CD4-positive, alpha-beta T cell treated with Interleukin-4 for 1 hour (primary cell): ENCODE measurements at regions not wholly inside any gene's neighbourhood (a gene's known extent, or its start where the extent isn't known, plus 50 kb on each side); places are given as distances from the start of the nearest gene placed in this dataset.

Source experiments
- DNase-seq, 2 donors: peaks; one replicate each; pipeline ENCODE4 v3.0.0-alpha.2; 2020 to 2022

DNA sequence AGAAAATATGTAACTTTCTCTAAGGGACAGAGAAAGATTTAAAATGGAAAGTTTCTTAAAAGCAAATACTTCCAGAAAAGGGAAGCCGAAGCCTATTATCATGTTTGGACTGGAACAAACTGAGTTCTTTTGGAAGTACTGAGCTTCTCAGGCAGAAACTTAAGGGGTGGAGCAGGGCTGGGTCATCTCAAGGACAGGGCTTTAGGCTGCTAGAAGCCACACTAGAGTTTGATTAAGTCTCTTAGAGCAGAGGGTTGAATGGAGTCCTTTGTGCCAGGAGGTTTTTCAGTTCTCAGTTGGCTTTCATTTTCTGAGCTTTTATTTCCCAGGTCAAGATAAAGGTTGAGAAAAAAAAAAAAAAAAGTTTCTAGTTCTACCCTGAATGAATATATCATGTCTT, 432.7 kb downstream of the SLITRK5 start:
- DNase-seq: no peak

DNA sequence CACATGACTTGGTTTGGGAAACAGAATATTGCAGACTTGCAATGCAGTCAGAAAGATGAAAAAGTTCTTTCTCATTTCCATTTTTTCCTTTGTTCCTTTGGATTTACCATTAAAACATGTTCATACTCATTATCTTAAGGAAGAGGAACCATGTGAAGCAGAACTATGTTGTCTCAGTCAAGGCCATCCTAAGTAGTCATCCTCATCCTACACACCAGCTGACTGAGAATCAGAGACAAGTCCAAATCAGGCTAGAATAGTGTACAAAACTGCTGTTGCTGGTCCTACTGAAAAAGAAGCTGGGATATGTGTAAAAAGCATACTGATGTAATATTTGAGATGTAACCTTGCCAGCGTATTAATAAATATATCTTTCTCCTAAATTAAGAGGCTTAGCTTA, 433.4 kb downstream of the SLITRK5 start:
- no peak for DNase-seq

DNA sequence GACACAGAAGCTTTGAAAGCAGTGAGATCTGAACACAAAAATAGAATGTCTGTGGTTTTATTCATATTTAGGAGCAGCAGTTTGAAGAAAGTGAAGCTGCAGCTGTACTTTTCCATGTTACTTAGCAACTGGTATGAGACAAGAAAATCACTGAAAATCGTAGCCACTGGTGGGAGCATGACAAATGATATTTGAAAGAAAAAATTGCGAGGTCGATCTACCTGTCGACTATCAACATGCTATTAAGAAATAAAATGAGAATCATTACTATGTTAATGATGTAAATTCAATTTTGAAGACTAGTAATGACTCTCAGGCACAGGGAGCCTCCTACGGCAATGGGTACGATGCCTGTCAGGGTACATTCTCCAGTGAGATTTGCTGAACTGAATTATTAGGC, 436.4 kb downstream of the SLITRK5 start:
- no peak for DNase-seq

DNA sequence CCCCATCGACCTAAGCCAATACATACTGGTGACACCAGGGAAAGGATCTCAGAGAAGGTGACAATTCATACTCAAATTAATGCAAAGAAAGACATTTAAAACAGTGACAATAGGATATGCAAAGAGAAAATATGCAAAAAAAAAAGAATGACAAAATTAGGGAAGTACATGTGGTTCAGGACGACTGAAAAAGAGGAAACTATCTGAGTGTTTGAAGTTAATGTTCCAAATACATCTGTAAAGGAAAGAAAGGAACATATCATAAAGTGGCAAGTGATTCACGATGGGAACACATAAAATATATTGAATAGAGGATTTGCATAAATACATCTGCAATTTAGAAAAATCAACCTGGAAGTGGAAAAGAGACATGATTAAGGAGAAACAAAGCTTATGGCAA, 441.4 kb downstream of the SLITRK5 start:
- no peak for DNase-seq

DNA sequence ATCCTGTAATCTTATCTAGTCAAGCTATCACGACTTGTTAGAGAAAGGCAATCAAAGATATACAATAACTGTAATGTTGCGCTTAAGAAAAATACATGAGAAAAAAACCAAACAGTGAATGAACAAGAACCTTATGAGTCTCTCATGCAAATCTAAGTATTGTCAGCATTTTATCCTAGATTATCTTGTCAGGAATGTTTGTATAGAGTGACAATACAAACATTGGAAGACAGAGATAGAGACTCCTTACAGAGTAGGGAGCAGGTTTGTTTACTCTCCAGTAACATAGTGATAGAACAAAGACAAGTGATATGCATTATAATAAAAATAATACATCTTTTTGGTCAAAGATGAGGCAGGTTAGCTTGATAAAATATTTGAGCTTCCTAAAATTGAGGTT, 444.8 kb downstream of the SLITRK5 start:
- DNase-seq: no peak

DNA sequence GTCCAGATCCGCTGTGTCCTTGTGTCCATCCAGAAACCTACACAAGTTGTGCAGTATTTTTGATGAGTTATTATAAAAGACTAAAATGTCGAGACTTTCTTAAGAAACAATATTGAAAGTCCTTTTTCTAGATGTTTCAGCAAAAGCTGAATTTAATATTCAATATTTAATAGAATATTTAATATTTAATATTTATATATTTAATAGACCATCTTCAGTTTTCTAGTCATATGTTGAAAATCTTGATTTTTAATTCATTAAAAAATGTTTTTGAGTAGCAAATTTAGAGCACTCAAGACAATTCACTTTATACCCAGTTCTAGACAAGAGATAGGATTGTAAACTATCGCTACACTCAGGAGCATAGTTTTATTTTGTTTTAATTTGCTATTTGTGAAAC, 447.8 kb downstream of the SLITRK5 start:
- DNase-seq: no peak

DNA sequence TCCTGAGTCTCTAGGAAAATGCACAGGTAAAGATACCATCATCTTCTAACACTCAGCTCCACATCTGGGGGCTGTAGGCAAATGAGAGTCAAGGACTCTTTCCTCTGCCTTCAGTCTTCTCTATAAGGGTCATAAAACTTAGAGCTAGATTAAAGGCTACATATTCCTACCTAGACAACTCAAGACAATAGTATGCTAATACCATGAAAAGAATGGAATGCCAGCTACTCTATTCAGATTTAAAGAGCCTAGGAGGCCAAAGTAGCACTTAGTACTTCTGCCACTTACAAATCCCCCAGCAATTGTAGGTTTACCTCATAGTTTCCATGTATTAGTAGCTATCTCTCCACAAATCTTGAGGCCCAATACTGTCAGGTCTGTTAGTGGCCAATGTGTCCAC, 453.0 kb downstream of the SLITRK5 start:
- no peak for DNase-seq

DNA sequence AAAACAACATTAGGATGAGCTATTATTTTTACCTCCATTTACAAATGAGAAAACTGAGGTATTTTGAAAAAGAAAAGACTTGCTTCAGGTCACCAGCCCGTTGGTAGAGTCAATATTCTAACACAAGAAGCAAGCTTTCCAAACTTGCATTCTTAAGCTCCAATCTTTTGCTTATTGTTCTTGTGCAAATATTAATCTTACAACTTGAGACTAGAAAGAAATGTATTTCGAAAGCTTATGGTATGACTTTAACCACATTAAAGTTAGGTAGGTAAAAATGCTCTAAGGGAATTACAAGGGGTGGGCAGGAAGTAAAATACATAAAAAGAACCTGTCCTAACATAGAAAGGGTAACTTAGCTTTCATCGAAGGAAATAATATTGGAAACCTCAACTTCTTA, 453.9 kb downstream of the SLITRK5 start:
- DNase-seq: no peak

DNA sequence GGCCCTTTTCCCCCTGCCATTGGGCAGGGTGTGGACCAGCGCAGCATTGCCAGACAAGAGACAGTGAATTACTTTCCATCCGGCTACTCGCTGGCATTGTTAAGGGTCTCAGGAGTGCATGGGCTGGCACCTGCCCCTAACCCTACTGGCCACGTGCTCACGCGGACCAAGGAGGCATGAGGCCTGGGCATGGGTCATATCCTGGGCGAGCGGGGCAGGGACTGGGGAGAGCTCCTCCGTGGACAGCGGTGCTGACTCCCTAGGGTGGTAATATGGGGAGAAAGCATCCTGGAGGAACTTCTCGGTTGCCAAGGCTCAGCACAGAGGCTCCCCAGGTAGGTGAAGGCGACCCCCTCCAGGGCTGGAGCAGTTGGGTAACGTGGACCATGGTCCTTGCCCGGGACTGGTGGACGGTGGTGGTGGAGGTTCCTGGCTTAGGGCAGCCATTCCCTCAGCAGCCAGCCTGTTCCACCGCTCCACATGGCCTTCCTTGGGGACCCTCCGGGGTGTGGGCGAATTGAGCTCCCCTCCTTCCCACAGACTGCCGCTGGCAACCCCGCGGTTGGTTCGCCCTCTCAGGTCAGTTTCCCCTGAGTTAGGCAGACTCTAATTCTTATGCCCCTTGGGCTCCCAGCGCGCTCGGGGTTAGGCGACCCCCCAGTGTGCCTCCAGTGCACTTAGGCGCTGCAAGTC, 465.1 kb downstream of the SLITRK5 start:
- no peak for DNase-seq

DNA sequence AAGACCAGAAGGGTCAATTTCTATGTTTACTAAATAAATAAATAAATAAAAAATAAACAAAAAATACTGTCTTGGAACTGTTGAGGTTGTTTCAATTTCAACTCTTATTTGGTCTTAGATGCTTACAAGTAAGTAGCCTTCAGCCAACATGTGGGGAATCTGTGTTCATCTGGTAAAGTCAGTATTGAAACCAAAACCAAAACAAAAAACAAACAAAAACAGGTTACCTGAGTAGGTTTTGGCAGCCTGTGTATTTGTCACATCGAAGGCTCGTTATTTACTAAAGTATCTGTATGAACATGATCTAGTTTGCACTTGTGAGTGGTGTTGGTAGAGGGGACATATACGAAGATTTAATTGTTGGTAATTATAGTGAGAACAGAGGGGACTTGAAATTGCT, 471.5 kb downstream of the SLITRK5 start:
- DNase-seq: no peak

DNA sequence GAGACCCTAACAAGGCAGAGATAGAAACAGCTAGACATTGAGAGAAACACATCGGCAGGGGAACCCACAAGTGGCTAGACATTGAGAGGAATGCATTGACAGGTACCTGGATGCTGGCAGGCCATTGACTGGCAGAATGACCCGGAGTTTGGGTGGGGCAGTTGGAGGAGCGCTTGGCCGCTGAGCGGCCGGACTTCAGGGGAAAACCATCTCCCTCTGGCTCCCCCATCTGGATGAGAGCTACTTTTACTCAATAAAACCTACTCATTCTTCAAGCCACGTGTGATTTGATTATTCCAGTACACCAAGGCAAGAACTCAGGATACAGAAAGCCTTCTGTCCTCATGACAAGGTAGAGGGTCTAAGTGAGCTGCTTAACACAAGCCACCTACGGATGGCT, 473.4 kb downstream of the SLITRK5 start:
- no peak for DNase-seq

DNA sequence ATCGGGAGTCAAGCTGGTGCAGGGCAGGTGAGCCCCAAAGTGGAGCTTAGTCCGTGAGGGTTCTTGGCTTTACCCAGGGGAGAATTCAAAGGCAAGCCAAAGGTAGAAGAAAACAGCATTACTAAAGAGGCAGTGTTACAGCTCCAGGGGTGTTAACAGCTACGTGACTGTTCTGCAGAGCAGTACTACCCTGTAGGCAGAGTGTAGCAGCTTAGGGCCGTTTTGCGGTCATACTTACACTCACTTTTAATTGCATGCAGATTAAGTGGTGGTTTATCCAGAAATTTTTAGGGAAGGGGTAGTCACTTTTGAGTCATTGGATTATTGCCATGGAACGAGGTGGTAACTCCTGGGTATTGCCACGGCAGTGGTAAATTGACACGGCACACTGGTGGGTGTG, 482.2 kb downstream of the SLITRK5 start:
- no peak for DNase-seq

DNA sequence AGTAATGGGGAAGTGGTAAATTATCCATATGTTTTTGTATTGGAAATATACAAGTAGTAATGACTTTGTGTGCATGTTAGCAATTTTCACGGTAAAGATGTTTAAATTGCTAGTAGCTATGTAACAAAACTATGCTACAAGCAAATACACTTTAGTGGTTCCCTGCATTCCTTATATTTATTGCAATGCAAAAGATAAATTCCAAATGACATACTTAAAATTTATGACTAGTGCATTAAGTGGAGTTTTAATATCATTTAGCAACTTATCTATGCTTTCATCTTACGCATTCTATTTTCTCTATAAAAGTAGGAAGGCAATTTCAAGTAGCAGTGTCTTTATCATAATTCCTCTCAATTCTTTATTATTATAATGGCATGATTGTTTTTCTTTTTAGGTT, 482.8 kb downstream of the SLITRK5 start:
- no peak for DNase-seq

DNA sequence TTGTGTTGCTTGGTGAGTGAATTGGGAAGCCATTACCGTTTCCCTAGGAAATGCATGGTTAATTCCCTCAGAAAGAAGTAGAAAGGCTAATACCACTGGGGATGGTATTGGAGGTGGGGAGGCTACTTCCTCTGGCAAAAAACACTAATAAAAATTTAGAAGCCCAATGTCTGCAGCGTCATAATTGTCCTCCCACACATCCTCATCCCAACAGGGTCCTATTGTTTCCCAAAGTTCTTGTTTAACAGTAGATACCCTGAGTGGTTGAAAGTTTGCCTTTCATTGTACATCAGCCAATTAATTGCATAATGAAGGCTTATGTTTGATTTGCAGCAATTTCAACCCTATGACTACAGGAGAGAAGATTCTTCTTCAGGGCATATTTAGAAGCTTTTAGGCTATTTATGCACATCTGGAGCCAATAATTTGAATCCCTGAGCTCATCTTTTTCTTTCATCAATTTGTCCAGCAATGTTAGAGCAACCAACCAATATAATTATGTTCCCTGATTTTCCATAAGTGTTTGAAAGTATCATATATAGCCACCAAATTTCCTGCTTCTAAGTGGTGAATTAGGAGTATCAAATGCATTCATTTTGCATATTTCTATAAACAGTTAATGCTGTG, 491.0 kb downstream of the SLITRK5 start:
- DNase-seq: no peak

DNA sequence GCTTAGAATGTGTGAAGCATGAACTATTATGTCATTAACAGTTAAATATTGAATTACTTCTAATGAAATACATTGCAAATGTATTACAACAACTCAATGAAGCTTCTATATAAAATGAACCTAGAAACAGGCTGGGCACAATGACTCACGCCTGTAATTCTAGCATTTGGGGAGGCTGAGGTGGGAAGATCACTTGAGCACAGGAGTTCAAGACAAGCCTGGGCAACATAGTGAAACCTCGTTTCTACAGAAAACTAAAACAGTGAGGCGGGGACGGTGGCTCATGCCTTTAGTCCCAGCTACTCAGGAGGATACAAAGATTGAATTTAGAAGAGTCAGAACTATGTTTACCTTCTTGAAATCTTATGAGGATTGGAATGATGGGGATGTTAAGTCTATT, 505.1 kb downstream of the SLITRK5 start:
- no peak for DNase-seq

DNA sequence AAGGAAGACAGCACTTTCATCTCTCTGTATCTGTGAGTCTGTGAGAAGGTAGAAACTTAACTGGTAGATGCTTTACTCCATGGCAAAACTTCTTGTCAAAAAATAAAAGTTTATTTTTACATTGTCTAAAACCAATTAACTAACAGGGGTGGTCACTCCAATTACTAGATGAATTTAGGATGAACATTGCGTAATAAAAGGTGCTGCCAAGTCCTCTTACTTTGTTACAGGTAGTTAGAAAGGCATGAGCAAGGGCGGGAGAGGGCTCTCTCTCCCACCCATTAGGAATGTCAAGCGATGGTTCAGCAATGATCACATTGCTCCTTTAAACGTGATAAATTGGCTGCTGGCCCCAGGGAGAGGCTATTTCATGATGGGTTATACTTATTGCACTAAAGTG, 512.3 kb downstream of the SLITRK5 start:
- no peak for DNase-seq

DNA sequence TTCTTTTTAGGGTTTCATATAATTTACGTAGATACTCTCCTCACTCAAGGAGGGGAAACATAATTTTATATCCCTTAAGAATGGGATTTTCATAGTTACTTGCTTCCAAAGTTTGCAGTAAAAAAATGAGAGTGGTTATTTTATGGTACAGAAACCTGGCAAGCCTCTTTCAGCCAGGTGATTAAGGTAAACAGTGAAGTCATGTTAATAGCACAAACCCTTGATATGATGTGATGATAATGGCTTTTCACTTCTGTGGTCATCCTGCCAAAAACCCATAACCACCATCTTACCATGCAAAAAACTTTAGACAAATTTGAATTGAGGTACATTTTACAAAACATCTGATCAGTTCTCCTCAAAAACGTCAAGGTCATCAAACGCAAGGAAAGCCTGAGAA, 517.8 kb downstream of the SLITRK5 start:
- no peak for DNase-seq

DNA sequence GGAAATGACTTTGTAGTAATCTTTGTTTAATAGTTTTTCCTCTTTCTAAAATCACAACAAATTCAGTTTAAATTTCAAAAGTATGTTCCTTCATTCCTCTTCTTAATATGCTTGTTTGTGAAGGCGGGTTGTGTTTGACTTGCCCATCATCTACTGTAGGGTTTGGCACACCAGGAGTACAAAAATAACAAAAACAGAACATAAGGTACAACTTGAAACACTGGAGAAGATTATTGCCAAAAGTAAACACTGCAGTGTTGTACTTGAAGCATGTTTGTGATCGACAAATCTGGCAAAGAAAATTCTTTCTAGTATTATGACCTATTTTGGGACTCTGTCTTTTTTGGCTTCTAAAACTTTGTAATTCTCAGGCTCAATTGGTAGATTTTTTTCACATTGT, 518.6 kb downstream of the SLITRK5 start:
- no peak for DNase-seq

DNA sequence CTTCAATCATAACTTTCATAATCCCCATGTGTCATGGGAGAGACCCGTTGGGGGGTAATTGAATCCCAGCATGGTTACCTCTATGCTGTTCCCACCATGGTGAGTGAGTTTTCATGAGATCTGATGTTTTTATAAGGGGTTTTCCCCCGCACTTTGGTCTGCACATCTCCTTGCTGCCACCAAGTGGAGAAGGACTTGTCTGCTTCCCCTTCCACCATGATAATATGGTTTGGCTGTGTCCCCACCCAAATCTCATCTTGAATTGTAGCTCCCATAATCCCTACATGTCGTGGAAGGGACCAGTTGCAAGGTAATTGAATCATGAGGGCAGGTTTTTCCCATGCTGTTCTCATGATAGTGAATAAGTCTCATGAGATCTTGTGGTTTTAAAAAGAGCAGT, 524.9 kb downstream of the SLITRK5 start:
- no peak for DNase-seq

DNA sequence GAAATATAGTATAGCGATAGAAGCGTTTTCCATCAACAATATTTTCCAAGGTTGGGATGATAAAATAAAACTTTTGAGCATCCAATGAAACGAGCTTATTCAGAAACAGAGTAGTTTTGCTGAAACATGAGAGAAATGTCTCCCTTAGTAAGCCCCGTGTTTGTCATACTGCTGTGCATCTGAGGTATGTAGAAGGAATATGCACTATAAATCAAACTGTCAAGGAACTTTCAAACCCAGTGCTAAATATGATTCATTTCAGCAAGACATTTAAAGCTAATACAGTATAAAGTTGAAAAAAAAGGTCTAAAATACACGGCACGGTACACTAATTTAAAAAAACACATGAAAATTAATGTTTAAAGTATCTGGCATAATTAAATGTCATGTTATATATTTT, 546.2 kb downstream of the SLITRK5 start:
- DNase-seq: no peak

DNA sequence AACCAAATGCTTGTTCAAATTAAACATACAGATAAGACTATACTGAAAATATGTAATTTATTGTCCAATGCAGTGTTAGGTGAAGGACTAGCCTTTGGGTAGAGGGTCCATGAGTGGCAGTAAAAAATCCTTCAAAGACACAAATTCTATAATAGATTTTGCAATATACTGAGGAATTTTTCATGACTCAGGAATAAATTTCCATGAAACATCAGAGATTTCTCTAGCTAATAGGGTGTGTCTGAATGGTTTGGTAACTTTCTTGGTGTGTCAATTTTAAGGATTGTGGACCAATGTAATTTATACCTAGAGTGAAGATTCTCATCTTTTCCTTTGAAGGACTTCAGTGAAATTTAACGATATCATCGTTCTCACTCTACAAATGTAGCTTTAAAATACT, 546.7 kb downstream of the SLITRK5 start:
- no peak for DNase-seq

DNA sequence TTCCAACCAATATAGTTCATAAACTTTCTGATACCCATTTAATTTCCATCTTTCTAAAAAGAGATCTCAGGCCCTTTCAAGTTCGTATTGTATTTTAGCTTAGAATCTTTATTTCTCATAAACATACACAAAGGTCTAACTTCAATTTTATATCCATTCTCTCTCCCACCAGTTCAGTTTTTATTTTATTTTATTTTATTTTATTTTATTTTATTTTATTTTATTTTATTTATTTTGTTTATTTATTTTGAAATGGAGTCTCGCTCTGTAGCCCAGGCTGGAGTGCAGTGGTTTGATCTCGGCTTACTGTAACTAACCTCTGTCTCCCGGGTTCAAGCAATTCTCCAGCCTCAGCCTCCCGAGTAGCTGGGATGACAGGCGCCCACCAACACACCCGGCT, 552.8 kb downstream of the SLITRK5 start:
- no peak for DNase-seq

DNA sequence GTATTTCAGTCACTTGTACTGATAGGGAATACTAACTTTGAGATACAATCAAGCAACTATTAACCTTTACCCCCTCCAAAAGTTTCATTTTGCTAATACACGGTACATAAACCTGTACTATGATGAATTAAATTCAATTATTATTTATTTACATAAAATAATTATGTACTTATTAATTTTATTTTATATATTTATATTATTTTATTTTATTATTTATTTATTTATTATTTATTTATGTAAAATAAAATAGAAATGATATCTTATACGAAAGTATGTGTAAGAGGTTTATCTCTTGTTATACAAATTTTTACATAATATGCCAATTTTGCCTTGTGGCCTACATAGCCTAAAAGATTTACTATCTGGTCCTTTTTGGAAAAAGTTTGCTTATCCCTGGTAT, 564.3 kb downstream of the SLITRK5 start:
- DNase-seq: no peak

DNA sequence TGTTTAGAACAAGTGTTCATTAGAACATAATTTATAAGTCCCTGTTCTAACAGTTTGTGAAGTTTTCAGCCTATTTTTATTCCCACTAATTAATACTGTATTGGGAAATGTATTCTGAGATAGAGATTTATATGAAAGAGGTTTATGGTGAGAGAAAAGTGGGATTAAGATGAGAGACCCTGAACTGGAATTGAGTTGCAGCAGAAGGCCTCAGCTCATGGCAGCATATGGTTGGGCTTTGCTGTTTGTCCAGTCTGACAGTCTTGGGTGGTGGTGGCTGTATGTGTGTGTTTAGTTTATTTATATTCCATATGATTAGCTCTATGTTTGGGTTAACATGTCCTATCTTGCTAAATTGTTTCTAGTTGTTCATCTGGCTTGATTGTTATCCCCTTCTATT, 575.1 kb downstream of the SLITRK5 start:
- no peak for DNase-seq

DNA sequence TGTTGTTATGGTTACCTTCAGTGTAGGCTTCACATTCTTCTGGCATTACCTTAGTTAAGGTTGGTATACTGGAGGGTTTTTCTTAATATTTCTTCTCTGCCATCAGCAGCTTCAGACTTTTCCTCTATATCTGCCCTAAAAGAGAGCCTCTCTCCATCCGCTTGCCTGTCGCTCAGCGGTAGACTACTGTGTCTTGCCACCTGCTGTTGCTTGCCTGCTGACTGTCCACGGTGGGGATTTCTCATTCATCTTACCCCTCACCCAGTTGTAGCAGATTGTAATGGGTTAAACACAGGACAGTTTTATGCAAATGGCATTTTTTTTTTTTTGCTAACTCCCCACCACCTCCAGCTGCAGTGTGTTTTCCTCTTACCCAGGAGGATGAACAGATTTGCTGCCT, 577.2 kb downstream of the SLITRK5 start:
- DNase-seq: no peak
